ENCODE measurements at regions not wholly inside any gene's neighbourhood (a gene's known extent, or its start where the extent isn't known, plus 50 kb on each side); places are given as distances from the start of the nearest gene placed in this dataset.

DNA sequence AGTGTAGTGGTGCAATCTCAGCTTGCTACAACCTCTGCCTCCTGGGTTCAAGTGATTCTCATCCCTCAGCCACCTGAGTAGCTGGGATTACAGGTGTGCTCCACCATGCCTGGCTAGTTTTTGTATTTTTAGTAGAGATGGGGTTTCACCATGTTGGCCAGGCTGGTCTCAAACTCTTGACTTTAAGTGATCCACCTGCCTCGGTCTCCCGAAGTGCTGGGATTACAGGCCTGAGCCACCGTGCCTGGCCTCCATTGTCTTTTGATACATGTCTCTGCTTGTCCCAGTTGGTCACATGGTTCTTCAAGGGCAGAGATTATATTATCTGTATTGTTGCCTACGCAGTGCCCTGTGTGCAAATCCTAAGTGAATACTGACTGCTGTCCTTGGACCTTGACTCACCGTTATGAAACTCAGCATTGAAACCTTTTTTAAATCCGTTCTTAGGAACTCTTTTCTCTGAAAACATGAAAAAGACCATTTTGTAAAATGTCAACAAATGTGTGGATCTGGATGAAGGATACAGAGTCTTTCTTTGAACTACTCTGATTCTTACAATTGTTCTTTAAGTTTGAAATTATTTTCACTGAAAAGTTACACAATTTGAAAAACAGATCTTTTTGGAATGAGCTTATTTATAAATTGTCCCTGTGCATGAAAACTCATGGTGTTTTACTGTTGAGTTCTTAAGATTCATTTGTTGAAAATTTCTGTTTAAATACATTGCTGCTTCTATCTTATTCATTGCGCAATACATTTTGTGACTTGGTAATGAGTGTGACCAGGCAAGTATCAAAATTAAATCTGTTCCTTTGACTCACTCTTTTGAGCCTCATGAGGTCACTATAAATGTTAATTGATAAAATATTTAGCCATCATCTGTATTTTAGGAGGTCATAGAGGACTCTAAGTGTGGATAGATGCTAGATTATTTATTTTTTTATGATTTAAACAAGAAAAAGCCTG, 293.5 kb downstream of the UTRN start:
- Mint-ChIP-seq H3K4me1 (peaks cover 16 to 20% (median 18%) of the 10 kb centered on the region in 3 donors), H3K9me3 (no peaks in the 10 kb centered on the region), H3K4me3 (no peak overlapping the region), H3K27ac (no peak overlapping the region), H3K36me3 (peaks cover 5 to 12% of the 10 kb centered on the region in 2 donors), H3K27me3 (no peaks in the 10 kb centered on the region)
- ATAC-seq (ENCODE audit: low read depth in 2 of 2) (no peak), DNase-seq (no peak)

DNA sequence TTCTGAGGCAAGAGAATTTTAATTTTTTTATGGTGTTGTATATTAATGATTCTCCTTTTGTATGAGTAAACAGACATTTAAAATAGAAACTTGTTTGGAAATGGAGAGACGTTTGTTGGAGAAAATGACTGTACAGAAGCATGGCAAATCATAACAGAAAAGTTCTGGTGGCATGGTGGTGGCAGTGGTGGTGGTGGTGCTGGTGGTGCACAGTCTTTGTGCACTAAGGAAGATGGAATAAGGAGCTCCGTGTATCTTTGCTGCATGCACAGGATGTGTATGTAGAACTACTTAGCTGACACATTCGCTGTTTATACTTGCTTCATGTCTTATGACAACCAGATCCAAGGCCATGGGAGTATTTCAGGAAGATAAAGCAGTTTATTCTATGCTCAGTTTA, 294.9 kb downstream of the UTRN start:
- H3K9me3 Mint-ChIP-seq = no peaks in the 10 kb centered on the region
- no peak overlapping the region for H3K27ac Mint-ChIP-seq
- DNase-seq (no peak), ATAC-seq (ENCODE audit: low read depth in 2 of 2) (no peak)
- no peak overlapping the region for H3K4me3 Mint-ChIP-seq
- H3K4me1 Mint-ChIP-seq = peaks cover 16 to 20% (median 18%) of the 10 kb centered on the region in 3 donors
- H3K36me3 Mint-ChIP-seq = peaks cover 5 to 12% of the 10 kb centered on the region in 2 donors
- no peaks in the 10 kb centered on the region for H3K27me3 Mint-ChIP-seq

DNA sequence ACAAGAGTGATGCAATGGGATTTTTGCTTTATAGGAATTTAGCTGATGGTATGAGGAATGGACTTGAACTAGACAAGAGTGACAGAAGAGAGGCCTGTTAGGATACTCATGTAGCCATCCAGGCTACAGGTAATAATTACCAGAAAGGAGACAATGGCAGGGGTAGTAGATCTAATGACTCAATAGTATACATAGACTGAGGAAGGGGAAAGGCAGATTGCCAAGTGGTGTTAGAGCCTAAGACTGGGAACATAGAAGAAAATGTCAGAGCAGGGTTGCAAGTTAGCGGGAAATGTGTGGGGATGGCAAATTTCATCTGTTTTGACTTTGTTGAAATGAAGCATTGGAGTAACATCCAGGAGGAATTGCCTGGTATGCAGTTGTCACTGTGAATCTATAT, 295.6 kb downstream of the UTRN start:
- ATAC-seq (ENCODE audit: low read depth in 2 of 2) = no peak
- Mint-ChIP-seq H3K4me1 (peaks cover 16 to 20% (median 18%) of the 10 kb centered on the region in 3 donors), H3K36me3 (peaks cover 5 to 12% of the 10 kb centered on the region in 2 donors), H3K27me3 (no peaks in the 10 kb centered on the region), H3K9me3 (no peaks in the 10 kb centered on the region), H3K27ac (peak overlapping the region in 1 of 6 donors; percentile 1), H3K4me3 (no peak overlapping the region)
- DNase-seq = no peak

DNA sequence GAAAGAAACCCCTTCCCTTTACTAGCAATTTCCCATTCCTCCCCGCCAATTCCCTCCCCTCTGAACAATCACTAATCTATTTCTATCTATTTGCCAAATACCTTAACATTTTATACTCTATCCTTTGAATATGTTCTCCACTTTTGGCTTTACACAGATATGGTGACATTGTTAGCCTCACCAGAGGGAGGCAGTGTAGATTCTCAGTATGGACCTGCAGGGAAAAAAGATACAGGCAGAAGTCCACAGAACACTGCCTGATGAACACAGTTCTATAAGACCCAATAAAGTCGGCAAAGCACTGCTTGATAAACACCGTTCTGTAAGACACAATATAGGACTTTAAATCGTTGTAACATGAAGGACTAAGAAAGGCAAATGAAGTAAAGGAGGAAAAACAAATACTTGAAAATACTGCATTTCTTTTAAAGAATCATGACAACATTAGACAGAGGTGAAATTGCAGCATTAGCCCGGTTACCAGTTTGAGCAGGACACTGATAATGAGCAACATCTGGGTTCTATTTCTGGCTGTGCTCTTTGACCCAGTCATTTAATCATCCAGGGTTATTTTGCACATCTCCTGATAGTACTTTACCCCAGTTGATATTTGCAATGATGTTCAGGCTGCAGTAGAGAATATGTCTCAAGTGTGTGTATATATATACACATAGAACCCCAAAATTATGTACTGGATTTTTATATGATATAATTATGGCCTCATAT, 296.8 kb downstream of the UTRN start:
- Mint-ChIP-seq H3K27ac (no peak overlapping the region), H3K36me3 (peaks cover 3 to 9% of the 10 kb centered on the region in 2 donors), H3K9me3 (no peaks in the 10 kb centered on the region), H3K27me3 (no peaks in the 10 kb centered on the region), H3K4me1 (peaks cover 16 to 20% (median 18%) of the 10 kb centered on the region in 3 donors), H3K4me3 (no peak overlapping the region)
- ATAC-seq (ENCODE audit: low read depth in 2 of 2) = no peak
- peak; percentile 9 for DNase-seq

DNA sequence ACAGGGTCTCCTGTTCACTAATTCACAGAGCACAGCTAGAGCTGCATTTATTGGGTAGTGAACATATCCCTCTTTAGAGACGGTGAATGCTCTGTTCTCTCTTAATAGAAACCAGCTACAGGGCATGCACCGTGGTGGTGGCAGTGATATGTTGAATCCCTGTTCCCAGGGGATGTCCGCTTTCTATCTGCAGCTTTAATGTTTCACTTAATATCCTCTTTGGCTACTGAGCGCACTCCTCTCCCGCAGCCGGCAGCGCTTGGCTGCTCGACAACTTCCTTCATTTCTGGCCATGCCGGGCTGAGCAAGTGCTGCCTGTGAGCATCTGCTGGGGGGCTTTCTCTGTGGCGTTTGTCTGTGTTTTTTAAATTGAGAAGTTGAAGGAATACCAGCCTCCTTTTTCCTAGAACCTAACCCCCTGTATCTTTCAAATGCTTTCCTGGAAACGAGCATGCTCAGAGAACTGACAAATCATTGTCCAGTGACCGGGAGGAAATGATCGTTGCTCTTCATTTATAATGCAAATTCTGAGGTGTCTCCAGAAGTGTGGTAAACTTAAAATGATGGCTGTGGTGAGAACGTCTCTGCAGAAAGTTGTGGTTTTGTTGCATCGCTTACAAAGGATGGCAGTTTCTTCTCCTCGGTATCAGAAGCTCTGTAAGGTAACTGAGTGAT, 297.9 kb downstream of the UTRN start:
- peak overlapping the region; percentile 24 to 88 (median 80) for H3K4me3 Mint-ChIP-seq
- DNase-seq = peak; percentile 63
- H3K9me3 Mint-ChIP-seq = no peaks in the 10 kb centered on the region
- no peaks in the 10 kb centered on the region for H3K27me3 Mint-ChIP-seq
- H3K27ac Mint-ChIP-seq = peak overlapping the region in 4 of 6 donors; percentile 43 to 84 (median 58)
- ATAC-seq (ENCODE audit: low read depth in 2 of 2) = peak; percentile 83 to 86
- H3K36me3 Mint-ChIP-seq = peaks cover 0 to 7% of the 10 kb centered on the region in 2 donors
- peaks cover 20 to 25% (median 24%) of the 10 kb centered on the region in 3 donors for H3K4me1 Mint-ChIP-seq

DNA sequence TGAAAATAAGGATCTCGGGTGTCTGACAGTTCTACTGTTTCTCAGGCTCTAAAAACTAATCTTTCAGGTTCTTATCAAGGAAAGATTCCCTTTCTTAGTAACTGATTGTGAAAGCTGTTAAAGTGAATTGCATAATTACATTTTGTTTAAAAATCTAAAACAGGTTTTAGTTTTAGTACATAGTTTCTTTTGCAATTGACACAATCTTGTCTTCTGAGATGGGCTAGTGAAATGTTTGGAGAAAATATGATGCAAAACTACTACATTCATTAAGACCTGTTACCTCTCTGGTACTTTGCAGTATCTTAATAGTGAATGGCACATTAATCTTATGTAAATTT, 298.4 kb downstream of the UTRN start:
- no peaks in the 10 kb centered on the region for H3K9me3 Mint-ChIP-seq
- H3K27ac Mint-ChIP-seq = peak overlapping the region in 1 of 6 donors; percentile 12
- peaks cover 0 to 4% of the 10 kb centered on the region in 2 donors for H3K36me3 Mint-ChIP-seq
- H3K27me3 Mint-ChIP-seq = no peaks in the 10 kb centered on the region
- ATAC-seq (ENCODE audit: low read depth in 2 of 2) = no peak
- peaks cover 25 to 26% (median 25%) of the 10 kb centered on the region in 3 donors for H3K4me1 Mint-ChIP-seq
- peak overlapping the region; percentile 24 to 88 (median 80) for H3K4me3 Mint-ChIP-seq
- no peak for DNase-seq

DNA sequence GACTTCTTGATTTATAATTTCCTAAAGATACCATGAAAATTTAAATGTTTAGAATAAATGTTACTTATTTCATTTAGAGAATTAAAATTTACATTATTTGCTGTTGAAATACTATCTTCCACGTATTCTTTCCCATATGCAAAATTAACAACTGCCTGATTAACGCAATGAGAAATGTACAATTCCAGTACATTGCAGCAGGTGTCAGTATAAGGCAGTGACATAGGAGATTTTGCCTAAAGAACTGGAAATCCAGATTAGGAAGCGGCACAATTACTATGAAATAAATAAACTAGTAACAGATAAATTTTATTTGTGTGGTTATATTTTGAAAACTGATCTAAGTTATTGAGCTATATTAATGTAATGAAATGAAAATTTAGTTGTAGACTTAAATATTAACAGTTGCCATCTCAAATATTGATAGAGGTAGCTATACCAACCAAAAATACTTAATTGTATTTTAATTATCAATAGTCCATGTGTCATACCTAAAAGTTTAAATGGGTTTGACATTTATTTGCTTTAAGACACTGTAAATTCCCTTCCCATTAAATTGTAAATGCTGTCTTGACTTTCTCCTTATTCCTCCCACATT, 300.2 kb downstream of the UTRN start:
- ATAC-seq (ENCODE audit: low read depth in 2 of 2) (no peak), DNase-seq (no peak)
- H3K4me3 Mint-ChIP-seq = no peak overlapping the region
- no peaks in the 10 kb centered on the region for H3K27me3 Mint-ChIP-seq
- H3K4me1 Mint-ChIP-seq = peaks cover 25 to 28% (median 26%) of the 10 kb centered on the region in 3 donors
- H3K27ac Mint-ChIP-seq = no peak overlapping the region
- no peaks in the 10 kb centered on the region for H3K9me3 Mint-ChIP-seq
- no peaks in the 10 kb centered on the region for H3K36me3 Mint-ChIP-seq

DNA sequence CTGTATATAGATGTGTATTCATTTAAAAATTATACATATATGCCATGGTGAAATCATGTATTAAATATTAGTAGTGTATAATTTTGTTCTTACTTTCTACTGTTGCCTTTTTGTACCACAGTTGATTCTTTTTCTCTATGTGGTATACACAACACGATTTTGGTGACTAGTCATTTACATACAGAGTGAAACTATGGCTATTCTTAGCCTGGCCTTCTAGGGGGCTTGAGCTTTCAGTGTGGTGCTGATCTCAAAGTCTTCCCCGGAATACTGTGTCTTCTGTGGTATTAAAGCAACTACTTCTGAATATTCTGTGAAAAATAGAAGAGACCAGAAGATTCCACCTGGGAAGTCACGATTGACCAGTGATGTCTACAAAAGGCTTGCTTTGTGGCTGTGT, 301.9 kb downstream of the UTRN start:
- no peaks in the 10 kb centered on the region for H3K9me3 Mint-ChIP-seq
- H3K4me1 Mint-ChIP-seq = peaks cover 17 to 29% (median 22%) of the 10 kb centered on the region in 3 donors
- no peak overlapping the region for H3K27ac Mint-ChIP-seq
- no peaks in the 10 kb centered on the region for H3K27me3 Mint-ChIP-seq
- DNase-seq = no peak
- H3K4me3 Mint-ChIP-seq = peak overlapping the region in 1 of 8 donors; percentile 10
- no peak for ATAC-seq (ENCODE audit: low read depth in 2 of 2)
- H3K36me3 Mint-ChIP-seq = peaks cover 0 to 7% of the 10 kb centered on the region in 2 donors

DNA sequence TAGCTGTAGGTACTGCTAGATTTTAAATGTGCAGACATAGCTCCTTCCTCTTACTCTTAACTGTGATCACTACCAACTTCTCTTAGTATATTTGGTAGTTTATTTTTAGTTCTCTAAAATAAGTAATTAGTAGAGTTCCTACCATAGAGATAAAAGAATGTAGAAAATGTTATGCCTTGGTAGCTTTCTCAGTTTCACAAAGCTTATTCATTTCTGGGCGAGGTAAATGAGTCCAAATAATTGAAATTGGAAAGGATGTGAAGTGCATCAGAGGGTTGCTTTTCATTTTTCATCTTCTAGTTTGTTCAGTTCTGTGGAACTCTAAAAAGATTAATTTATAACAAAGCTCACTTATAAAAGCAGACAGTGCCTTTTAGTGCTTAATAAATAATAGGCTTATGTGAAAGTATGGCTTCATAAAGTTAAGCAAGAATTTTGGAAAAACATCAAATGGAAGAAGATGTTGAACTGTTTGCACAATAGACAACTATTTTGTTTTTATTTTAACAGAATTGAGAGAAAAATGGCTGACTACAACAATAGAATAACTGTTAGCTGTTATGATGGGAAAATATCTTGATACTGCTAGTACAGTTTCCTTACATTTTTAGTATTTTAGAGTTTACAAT, 303.7 kb downstream of the UTRN start:
- Mint-ChIP-seq H3K27ac (peak overlapping the region in 1 of 6 donors; percentile 6), H3K9me3 (peaks cover 0 to 2% (median 0%) of the 10 kb centered on the region in 7 donors), H3K36me3 (peaks cover 0 to 15% of the 10 kb centered on the region in 2 donors), H3K27me3 (no peaks in the 10 kb centered on the region), H3K4me3 (no peak overlapping the region), H3K4me1 (peaks cover 6 to 15% (median 14%) of the 10 kb centered on the region in 3 donors)
- ATAC-seq (ENCODE audit: low read depth in 2 of 2) = no peak
- DNase-seq = no peak

DNA sequence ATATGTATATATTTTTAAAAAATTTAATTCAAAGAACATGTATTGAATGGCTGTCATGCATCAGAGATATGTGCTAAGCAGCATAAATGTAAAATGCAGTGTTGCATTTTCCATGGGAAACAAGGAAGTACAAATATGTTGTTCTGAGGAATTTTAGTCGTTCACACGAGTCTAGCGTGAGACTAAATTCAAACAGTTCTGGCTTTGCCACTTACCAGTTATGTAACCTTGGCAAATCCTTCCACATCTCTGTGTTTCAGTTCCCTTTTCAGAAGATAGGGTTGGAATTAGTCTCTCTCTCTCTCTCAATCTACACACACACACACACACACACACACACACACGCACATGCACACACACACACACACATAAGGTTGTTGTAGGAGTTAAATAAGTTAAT, 305.4 kb downstream of the UTRN start:
- peaks cover 0 to 2% (median 0%) of the 10 kb centered on the region in 7 donors for H3K9me3 Mint-ChIP-seq
- DNase-seq (no peak), ATAC-seq (ENCODE audit: low read depth in 2 of 2) (peak; percentile 45 to 61)
- no peak overlapping the region for H3K4me3 Mint-ChIP-seq
- peak overlapping the region in 1 of 6 donors; percentile 81 for H3K27ac Mint-ChIP-seq
- peaks cover 6 to 15% (median 14%) of the 10 kb centered on the region in 3 donors for H3K4me1 Mint-ChIP-seq
- H3K27me3 Mint-ChIP-seq = no peaks in the 10 kb centered on the region
- peaks cover 0 to 15% of the 10 kb centered on the region in 2 donors for H3K36me3 Mint-ChIP-seq

DNA sequence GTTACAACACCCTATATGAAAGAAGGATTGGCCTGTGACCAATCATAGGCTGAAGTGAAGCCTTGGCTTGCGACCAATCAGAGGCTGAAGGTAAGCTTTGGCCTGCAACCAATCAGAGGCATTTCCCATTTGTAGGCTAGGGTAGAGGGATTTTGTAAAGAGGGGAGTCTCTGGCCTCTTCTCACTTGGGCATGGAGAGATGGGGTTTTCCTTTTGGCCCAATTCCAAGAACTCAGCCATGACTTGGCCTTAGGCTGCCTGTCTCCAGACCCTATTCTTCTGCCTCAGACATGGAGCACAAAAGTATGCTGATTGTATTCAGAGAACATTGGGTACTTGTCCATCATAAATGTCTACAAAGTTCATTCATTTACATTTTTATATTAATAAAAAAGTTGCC, 308.3 kb downstream of the UTRN start:
- Mint-ChIP-seq H3K4me1 (peaks cover 7 to 23% (median 11%) of the 10 kb centered on the region in 3 donors), H3K4me3 (no peak overlapping the region), H3K9me3 (peaks cover 0 to 2% (median 0%) of the 10 kb centered on the region in 7 donors), H3K36me3 (peaks cover 0 to 15% of the 10 kb centered on the region in 2 donors), H3K27ac (no peak overlapping the region), H3K27me3 (no peaks in the 10 kb centered on the region)
- no peak for DNase-seq
- no peak for ATAC-seq (ENCODE audit: low read depth in 2 of 2)

DNA sequence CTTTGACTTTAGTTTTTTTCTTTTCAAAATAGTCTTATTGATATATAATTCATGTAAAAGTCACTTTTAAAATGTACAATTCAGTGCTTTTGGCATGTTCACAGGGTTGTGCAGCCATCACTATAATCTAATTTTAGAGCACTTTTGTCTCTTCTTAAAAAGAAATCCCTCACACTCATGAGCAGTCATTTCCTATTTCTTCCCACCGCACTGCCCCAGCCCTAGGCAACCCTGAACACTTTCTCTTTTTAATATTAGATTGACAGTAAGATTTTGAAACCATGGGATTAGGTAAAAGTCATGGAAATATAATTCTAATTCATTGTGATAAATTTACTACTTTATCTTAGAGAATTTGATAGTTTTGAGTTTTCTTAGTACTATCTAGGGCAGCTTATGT, 309.4 kb downstream of the UTRN start:
- no peak overlapping the region for H3K4me3 Mint-ChIP-seq
- peaks cover 0 to 2% (median 0%) of the 10 kb centered on the region in 7 donors for H3K9me3 Mint-ChIP-seq

More for the DNA sequence above, 309.4 kb downstream of the UTRN start:
- Mint-ChIP-seq H3K27ac (no peak overlapping the region), H3K36me3 (peaks cover 0 to 15% of the 10 kb centered on the region in 2 donors), H3K4me1 (peaks cover 3 to 29% (median 14%) of the 10 kb centered on the region in 3 donors), H3K27me3 (no peaks in the 10 kb centered on the region)
- ATAC-seq (ENCODE audit: low read depth in 2 of 2) (no peak), DNase-seq (no peak)
